Right lobe of liver (tissue), 6 donors: ENCODE measurements at regions not wholly inside any gene's neighbourhood (a gene's known extent, or its start where the extent isn't known, plus 50 kb on each side); places are given as distances from the start of the nearest gene placed in this dataset.
A peak's percentile ranks its signal among the peaks of the same experiment; 100 is the strongest.

Experiments
- ATAC-seq, 4 donors: fragments of 200-7000 bp; cut with Tn5 transposase; one replicate each; pipeline ENCODE4 v1.9.1; 2020; ENCODE audit warnings: mild to moderate bottlenecking in 4 of 4, moderate library complexity in 4 of 4
- DNase-seq, 3 donors: peaks; one replicate each; pipeline ENCODE4 v3.0.0-alpha.2; 2020
- H3K27ac ChIP-seq, 3 donors: fragments of 200-600 bp; one replicate each; pipeline ENCODE4 v1.8.0; 2022
- H3K27me3 ChIP-seq, 2 donors: fragments of 200-600 bp; one replicate each; pipeline ENCODE4 v1.8.0; 2022
- H3K36me3 ChIP-seq, 4 donors: fragments of 200-600 bp; sonication (generic) in 1 of 4; one replicate each; pipeline versions ENCODE4 v1.5.1 to v1.8.0; 2017 to 2022; ENCODE audit warnings: control low read depth in 1 of 4
- H3K4me1 ChIP-seq, 4 donors: fragments of 200-600 bp; sonication (generic) in 1 of 4; one replicate each; pipeline versions ENCODE4 v1.5.1 to v1.8.0; 2017 to 2022; ENCODE audit warnings: control low read depth in 1 of 4
- H3K4me3 ChIP-seq, 3 donors: fragments of 200-600 bp; one replicate each; pipeline ENCODE4 v1.8.0; 2022
- H3K9me3 ChIP-seq, 4 donors: fragments of 200-600 bp; sonication (generic) in 1 of 4; one replicate each; pipeline versions ENCODE4 v1.5.1 to v1.8.0; 2017 to 2022; ENCODE audit warnings: control low read depth in 1 of 4
- POLR2A ChIP-seq: fragments of 450-650 bp; IDR thresholded peaks from one replicate; pipeline ENCODE4 v1.6.1; 2017; ENCODE audit warnings: antibody characterized with exemption, mild to moderate bottlenecking
- WGBS: methylation state at CpG from one replicate; pipeline ENCODE4 v1.1.6; 2018; ENCODE audit warnings: low coverage, low lambda C conversion rate; ENCODE audit not compliant: insufficient coverage; ENCODE audit errors: missing lambda C conversion rate; 5-methylcytosine and 5-hydroxymethylcytosine counted together
- intact Hi-C, 2 donors: fragments of 100-400 bp; cut with DNase I; formaldehyde crosslinking; loops; one replicate each; pipeline versions ENCODE4 v1.11.2 to v1.14.1; 2022
- TF ChIP-seq, protein P1 (sequence below), 4 donors: fragments of 200-600 bp in 3 of 4; fragments of 450-650 bp in 1 of 4; IDR thresholded peaks; one replicate each; pipeline versions ENCODE4 v1.5.1 to v1.8.0; 2016 to 2022; ENCODE audit warnings: antibody characterized with exemption in 4 of 4, mild to moderate bottlenecking in 2 of 4
- donor health status: DM: no; HTN: yes; CAD: no.
- donor health status: DM: no; HTN: no; CAD: no.
- donor health status: DM: no; HTN: no; CAD: no.
- donor health status: DM: no; HTN: yes; CAD: no.
- donor health status: DM: no; HTN: yes; CAD: no.

DNA sequence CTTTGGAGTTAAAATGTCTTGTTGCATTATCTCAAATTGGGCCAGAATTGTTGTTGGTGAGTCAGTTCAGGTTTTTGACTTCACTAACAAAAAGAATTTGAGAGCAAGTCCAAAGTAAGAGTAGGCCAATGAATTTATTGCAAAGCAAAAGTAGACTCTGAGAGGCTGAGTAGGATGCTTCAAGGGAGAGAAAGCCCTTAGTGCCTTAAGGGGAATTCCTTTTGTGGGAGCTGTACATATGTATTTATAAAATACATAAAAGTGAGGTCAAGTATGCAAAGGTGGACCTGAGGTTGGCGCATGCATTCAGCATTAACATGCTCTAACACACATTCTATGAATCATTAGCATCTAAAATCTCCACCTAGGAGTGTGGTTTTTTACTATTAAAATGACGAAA is 565.4 kb downstream of the GRXCR1 start:
- Histone ChIP-seq H3K36me3 (no peaks in the 10 kb centered on the region), H3K9me3 (no peaks in the 10 kb centered on the region), H3K4me1 (no peaks in the 10 kb centered on the region), H3K4me3 (no peak overlapping the region), H3K27ac (no peak overlapping the region), H3K27me3 (no peaks in the 10 kb centered on the region)
- DNase-seq (no peak), ATAC-seq (no peak)
- 73% methylated on average over 2 of the region's 2 CpGs for WGBS
- TF ChIP-seq, protein P1, sequence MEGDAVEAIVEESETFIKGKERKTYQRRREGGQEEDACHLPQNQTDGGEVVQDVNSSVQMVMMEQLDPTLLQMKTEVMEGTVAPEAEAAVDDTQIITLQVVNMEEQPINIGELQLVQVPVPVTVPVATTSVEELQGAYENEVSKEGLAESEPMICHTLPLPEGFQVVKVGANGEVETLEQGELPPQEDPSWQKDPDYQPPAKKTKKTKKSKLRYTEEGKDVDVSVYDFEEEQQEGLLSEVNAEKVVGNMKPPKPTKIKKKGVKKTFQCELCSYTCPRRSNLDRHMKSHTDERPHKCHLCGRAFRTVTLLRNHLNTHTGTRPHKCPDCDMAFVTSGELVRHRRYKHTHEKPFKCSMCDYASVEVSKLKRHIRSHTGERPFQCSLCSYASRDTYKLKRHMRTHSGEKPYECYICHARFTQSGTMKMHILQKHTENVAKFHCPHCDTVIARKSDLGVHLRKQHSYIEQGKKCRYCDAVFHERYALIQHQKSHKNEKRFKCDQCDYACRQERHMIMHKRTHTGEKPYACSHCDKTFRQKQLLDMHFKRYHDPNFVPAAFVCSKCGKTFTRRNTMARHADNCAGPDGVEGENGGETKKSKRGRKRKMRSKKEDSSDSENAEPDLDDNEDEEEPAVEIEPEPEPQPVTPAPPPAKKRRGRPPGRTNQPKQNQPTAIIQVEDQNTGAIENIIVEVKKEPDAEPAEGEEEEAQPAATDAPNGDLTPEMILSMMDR (IDR thresholded peaks at IDR 0.05), result no peak
- TF ChIP-seq POLR2A, result no peak
- intact Hi-C loops, result no loop called here

DNA sequence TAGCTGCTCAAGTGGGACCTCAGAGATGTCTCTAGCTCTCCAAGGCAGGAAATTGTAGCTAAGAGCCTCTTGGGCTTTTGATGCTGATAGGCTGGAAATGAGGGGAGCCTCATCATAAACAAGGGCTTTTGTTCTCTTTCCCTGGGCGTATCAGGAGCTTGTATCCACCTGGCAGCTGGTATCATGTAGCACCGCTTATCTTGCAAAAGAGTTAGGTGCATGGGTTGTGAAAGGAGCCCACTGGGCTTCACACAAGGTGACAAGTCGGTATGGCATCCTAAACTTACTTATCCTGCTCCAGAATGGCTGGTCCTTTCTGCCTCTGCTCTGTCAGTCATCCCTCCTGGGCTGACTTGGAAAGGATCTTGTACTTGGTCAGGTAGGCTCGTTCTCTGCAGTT is 565.8 kb downstream of the GRXCR1 start:
- 38% methylated on average over 2 of the region's 4 CpGs for WGBS
- no peaks in the 10 kb centered on the region for H3K27me3 ChIP-seq
- DNase-seq (no peak), ATAC-seq (no peak)
- no peak for TF ChIP-seq POLR2A
- TF ChIP-seq, protein P1 (IDR thresholded peaks at IDR 0.05), result no peak
- H3K27ac ChIP-seq, result no peak overlapping the region
- intact Hi-C loops, result no loop called here
- H3K9me3 ChIP-seq, result no peaks in the 10 kb centered on the region
- no peaks in the 10 kb centered on the region for H3K36me3 ChIP-seq
- no peaks in the 10 kb centered on the region for H3K4me1 ChIP-seq
- H3K4me3 ChIP-seq, result no peak overlapping the region

DNA sequence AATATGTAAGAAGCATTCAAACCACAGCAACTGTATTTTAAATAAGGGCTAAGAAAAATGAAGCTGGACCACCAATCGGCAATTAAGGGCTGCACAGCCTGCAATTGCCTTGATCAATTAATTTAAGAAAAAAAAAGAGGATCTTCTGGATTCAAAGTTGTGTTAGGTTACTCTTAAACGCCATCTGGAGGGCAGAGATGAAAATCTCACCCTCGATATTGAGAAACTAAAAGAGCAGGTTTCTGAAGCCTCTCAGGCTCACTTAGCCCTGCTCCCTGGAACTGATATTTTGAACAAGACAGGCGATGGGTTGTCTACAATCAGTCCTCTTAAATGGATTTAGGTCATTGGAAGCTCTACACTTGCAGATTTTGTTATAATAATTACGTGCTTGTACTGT is 579.4 kb downstream of the GRXCR1 start:
- H3K36me3 ChIP-seq, result no peaks in the 10 kb centered on the region
- H3K27ac ChIP-seq, result no peak overlapping the region
- TF ChIP-seq, protein P1 (IDR thresholded peaks at IDR 0.05), result peak in 2 of 4 donors; percentile 5 to 19
- TF ChIP-seq POLR2A, result no peak
- ATAC-seq (no peak), DNase-seq (no peak)
- no peaks in the 10 kb centered on the region for H3K4me1 ChIP-seq
- no peaks in the 10 kb centered on the region for H3K9me3 ChIP-seq
- no peaks in the 10 kb centered on the region for H3K27me3 ChIP-seq
- H3K4me3 ChIP-seq, result no peak overlapping the region
- 49% methylated on average over 5 of the region's 5 CpGs for WGBS
- intact Hi-C loops, result no loop called here

DNA sequence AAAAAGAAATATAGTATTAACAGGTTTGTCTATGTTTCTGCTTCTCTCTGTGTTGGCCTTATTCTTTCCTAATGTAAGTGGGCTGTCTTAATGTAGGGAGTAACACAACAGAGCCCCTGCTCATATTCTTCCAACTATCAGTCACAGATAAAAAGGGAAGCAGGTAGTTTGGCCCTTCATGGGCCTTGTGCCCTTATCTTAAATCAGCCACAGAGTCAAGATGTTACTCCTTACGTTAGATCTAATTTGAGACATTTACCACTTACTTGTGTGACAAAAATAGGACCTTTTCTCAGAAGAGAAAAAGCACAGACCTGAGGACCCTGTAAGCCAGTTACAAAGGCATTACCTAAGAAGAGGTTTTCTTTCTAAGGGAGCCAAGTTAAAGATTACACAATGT is 589.0 kb downstream of the GRXCR1 start:
- Histone ChIP-seq H3K27ac (no peak overlapping the region), H3K4me3 (no peak overlapping the region), H3K36me3 (no peaks in the 10 kb centered on the region), H3K4me1 (no peaks in the 10 kb centered on the region), H3K27me3 (no peaks in the 10 kb centered on the region), H3K9me3 (no peaks in the 10 kb centered on the region)
- WGBS, result 23% methylated on average over 1 of the region's 1 CpG
- TF ChIP-seq, protein P1 (IDR thresholded peaks at IDR 0.05), result no peak
- no peak for TF ChIP-seq POLR2A
- DNase-seq (no peak), ATAC-seq (no peak)
- intact Hi-C loops, result no loop called here

DNA sequence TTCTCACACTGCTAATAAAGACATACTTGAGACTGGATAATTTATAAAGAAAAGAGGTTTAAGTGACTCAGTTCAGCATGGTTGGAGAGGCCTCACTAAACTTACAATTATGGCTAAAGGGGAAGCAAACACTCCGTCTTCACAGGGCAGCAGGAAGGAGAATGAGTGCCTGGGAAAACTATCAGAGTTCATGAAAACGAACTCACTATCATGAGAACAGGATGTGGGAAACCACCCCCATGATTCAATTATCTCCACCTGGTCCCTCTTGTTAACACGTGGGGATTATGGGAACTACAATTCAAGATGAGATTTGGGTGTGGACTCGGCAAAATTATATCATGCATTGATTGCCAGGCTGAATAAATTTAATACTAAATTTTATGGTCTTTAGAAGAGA is 592.7 kb downstream of the GRXCR1 start:
- TF ChIP-seq, protein P1 (IDR thresholded peaks at IDR 0.05), result no peak
- TF ChIP-seq POLR2A, result no peak
- 28% methylated on average over 4 of the region's 4 CpGs for WGBS
- DNase-seq (no peak), ATAC-seq (no peak)
- no peaks in the 10 kb centered on the region for H3K27me3 ChIP-seq
- H3K4me3 ChIP-seq, result no peak overlapping the region
- no peak overlapping the region for H3K27ac ChIP-seq
- no peaks in the 10 kb centered on the region for H3K36me3 ChIP-seq
- intact Hi-C loops, result no loop called here
- H3K4me1 ChIP-seq, result no peaks in the 10 kb centered on the region
- no peaks in the 10 kb centered on the region for H3K9me3 ChIP-seq
